ENCODE measurements at regions not wholly inside any gene's neighbourhood (a gene's known extent, or its start where the extent isn't known, plus 50 kb on each side); places are given as distances from the start of the nearest gene placed in this dataset.
"Not testable (repeated sequence)": the region's sequence is repeated elsewhere in the genome, so short reads cannot be mapped to it uniquely, and the experiment has no call there.

- DNase-seq (ENCODE audit: low read depth); in situ Hi-C loops (cut with HindIII; ENCODE audit: low pct_unique_long_range_greater_than_20kb, low sequenced_read_pairs): not testable (repeated sequence)
Observed at GRCh38 chr5:14993459-14994133, 122.0 kb upstream of the ANKH start.

- in situ Hi-C loops (cut with HindIII; ENCODE audit: low pct_unique_long_range_greater_than_20kb, low sequenced_read_pairs): not testable (repeated sequence)
Observed at GRCh38 chr5:14992751-14993458, 121.3 kb upstream of the ANKH start.

GRCh38 chr5:14988223-14988622, 116.6 kb upstream of the ANKH start:
- no peak for DNase-seq (ENCODE audit: low read depth)
- in situ Hi-C loops (cut with HindIII; ENCODE audit: low pct_unique_long_range_greater_than_20kb, low sequenced_read_pairs): no loop called here

More at GRCh38 chr5:14992751-14993458, 121.3 kb upstream of the ANKH start:
- DNase-seq (ENCODE audit: low read depth): not testable (repeated sequence)

- DNase-seq (ENCODE audit: low read depth): no peak
- in situ Hi-C loops (cut with HindIII; ENCODE audit: low pct_unique_long_range_greater_than_20kb, low sequenced_read_pairs): no loop called here
Observed at GRCh38 chr5:14986413-14986812, 114.8 kb upstream of the ANKH start.

GRCh38 chr5:14983666-14984441, 112.3 kb upstream of the ANKH start:
- in situ Hi-C loops (cut with HindIII; ENCODE audit: low pct_unique_long_range_greater_than_20kb, low sequenced_read_pairs): no loop called here
- DNase-seq (ENCODE audit: low read depth): no peak

GRCh38 chr5:14980698-14981097, 109.1 kb upstream of the ANKH start:
- in situ Hi-C loops (cut with HindIII; ENCODE audit: low pct_unique_long_range_greater_than_20kb, low sequenced_read_pairs): no loop called here
- no peak for DNase-seq (ENCODE audit: low read depth)

- in situ Hi-C loops (cut with HindIII; ENCODE audit: low pct_unique_long_range_greater_than_20kb, low sequenced_read_pairs): no loop called here
Observed at GRCh38 chr5:14977058-14977685, 105.6 kb upstream of the ANKH start.

GRCh38 chr5:14976486-14976885, 104.9 kb upstream of the ANKH start:
- DNase-seq (ENCODE audit: low read depth): no peak
- in situ Hi-C loops (cut with HindIII; ENCODE audit: low pct_unique_long_range_greater_than_20kb, low sequenced_read_pairs): no loop called here

More at GRCh38 chr5:14977058-14977685, 105.6 kb upstream of the ANKH start:
- no peak for DNase-seq (ENCODE audit: low read depth)

GRCh38 chr5:14971873-14972272, 100.3 kb upstream of the ANKH start:
- DNase-seq (ENCODE audit: low read depth): no peak
- in situ Hi-C loops (cut with HindIII; ENCODE audit: low pct_unique_long_range_greater_than_20kb, low sequenced_read_pairs): no loop called here

- in situ Hi-C loops (cut with HindIII; ENCODE audit: low pct_unique_long_range_greater_than_20kb, low sequenced_read_pairs): no loop called here
- no peak for DNase-seq (ENCODE audit: low read depth)
Observed at GRCh38 chr5:14968796-14969195, 97.2 kb upstream of the ANKH start.

- DNase-seq (ENCODE audit: low read depth): no peak
- in situ Hi-C loops (cut with HindIII; ENCODE audit: low pct_unique_long_range_greater_than_20kb, low sequenced_read_pairs): no loop called here
Observed at GRCh38 chr5:14967166-14967565, 95.6 kb upstream of the ANKH start.

GRCh38 chr5:14965815-14966214, 94.2 kb upstream of the ANKH start:
- no peak for DNase-seq (ENCODE audit: low read depth)
- in situ Hi-C loops (cut with HindIII; ENCODE audit: low pct_unique_long_range_greater_than_20kb, low sequenced_read_pairs): no loop called here

GRCh38 chr5:14962604-14963003, 91.0 kb upstream of the ANKH start:
- in situ Hi-C loops (cut with HindIII; ENCODE audit: low pct_unique_long_range_greater_than_20kb, low sequenced_read_pairs): no loop called here
- DNase-seq (ENCODE audit: low read depth): no peak

GRCh38 chr5:14960120-14960462, 88.5 kb upstream of the ANKH start:
- no peak for DNase-seq (ENCODE audit: low read depth)
- in situ Hi-C loops (cut with HindIII; ENCODE audit: low pct_unique_long_range_greater_than_20kb, low sequenced_read_pairs): no loop called here

- in situ Hi-C loops (cut with HindIII; ENCODE audit: low pct_unique_long_range_greater_than_20kb, low sequenced_read_pairs): no loop called here
- peak; percentile 39 for DNase-seq (ENCODE audit: low read depth)
Observed at GRCh38 chr5:14959399-14960119, 88.0 kb upstream of the ANKH start.

- in situ Hi-C loops (cut with HindIII; ENCODE audit: low pct_unique_long_range_greater_than_20kb, low sequenced_read_pairs): no loop called here
- DNase-seq (ENCODE audit: low read depth): no peak
Observed at GRCh38 chr5:14958188-14958587, 86.6 kb upstream of the ANKH start.

GRCh38 chr5:14956423-14957046, 85.0 kb upstream of the ANKH start:
- no peak for DNase-seq (ENCODE audit: low read depth)
- in situ Hi-C loops (cut with HindIII; ENCODE audit: low pct_unique_long_range_greater_than_20kb, low sequenced_read_pairs): no loop called here

Measured in Caki2 (cell line).